Epithelial cell of proximal tubule (primary cell): ENCODE measurements at regions not wholly inside any gene's neighbourhood (a gene's known extent, or its start where the extent isn't known, plus 50 kb on each side); places are given as distances from the start of the nearest gene placed in this dataset.

Experiments
- DNase-seq: peaks from one replicate; pipeline ENCODE4 v3.0.0-alpha.2; 2011; ENCODE audit warnings: low read depth
- H3K4me3 ChIP-seq: 2 replicates; pipeline ENCODE4 v1.5.1; 2011; ENCODE audit warnings: low read depth, mild to moderate bottlenecking, low read length
- TF ChIP-seq, protein P1 (sequence below): conservative IDR thresholded peaks from 2 replicates; pipeline ENCODE4 v1.5.1; 2012; ENCODE audit warnings: low read depth, mild to moderate bottlenecking, low read length

DNA sequence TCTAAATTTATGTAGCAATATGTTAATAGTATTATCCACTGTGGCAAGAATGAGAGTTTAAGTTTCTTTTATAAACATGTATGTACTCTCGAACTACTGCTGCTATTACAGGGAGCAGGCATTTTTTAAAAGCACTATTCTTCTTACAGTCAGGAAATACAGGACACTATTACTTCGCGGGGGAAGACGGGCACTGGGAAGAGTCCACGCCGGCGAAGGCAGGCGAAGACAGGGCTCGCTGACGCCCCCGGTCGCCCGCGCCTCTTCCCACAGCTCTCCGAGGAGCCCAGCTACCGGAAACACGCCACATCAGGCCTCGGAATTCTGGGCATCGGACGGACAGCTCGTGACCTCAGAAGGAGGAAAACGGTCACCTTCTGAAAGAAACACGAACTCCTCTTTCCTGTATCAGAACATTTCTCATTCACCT, 90.2 kb downstream of the FAM161A start:
- TF ChIP-seq, protein P1, sequence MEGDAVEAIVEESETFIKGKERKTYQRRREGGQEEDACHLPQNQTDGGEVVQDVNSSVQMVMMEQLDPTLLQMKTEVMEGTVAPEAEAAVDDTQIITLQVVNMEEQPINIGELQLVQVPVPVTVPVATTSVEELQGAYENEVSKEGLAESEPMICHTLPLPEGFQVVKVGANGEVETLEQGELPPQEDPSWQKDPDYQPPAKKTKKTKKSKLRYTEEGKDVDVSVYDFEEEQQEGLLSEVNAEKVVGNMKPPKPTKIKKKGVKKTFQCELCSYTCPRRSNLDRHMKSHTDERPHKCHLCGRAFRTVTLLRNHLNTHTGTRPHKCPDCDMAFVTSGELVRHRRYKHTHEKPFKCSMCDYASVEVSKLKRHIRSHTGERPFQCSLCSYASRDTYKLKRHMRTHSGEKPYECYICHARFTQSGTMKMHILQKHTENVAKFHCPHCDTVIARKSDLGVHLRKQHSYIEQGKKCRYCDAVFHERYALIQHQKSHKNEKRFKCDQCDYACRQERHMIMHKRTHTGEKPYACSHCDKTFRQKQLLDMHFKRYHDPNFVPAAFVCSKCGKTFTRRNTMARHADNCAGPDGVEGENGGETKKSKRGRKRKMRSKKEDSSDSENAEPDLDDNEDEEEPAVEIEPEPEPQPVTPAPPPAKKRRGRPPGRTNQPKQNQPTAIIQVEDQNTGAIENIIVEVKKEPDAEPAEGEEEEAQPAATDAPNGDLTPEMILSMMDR: no peak
- peak; percentile 70 for DNase-seq
- peak overlapping the region; percentile 92 for H3K4me3 ChIP-seq

DNA sequence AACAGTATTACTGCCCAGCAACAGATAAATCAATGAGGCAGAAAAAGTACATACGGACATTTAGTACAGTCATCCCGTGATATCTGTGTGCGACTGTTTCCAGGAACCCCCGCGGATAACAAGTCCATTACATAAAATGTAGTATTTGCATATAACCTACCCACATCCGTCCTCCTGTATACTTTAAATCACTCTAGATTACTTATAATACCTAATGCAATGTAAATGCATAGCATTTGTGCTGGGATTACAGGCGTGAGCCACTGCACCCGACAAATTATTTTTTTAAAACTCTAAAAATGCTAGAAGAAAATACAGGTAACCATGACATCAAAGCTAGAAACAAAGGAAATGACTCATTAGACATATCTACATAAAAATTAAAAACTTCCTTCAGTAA, 91.6 kb downstream of the FAM161A start:
- TF ChIP-seq, protein P1: no peak
- H3K4me3 ChIP-seq: no peak overlapping the region
- DNase-seq: no peak

DNA sequence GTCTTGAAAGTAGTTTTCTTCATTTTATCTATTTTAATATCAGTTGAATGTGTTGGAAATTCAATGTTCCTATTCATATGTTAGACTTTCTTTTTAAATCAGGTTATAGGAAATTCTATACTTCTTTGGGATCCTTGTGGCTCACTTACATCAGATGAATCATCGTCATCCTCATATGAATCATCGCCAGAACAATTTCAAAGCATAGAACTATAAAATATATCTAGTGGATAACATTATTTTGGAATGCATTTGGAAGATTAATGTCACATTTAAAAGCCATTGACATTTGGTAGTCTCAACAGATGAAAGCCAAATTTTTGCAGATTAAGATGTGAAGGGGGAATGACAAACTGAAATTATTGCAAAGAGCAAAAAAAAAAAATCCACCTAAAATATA, 94.1 kb downstream of the FAM161A start:
- DNase-seq: no peak
- TF ChIP-seq, protein P1: no peak
- no peak overlapping the region for H3K4me3 ChIP-seq

DNA sequence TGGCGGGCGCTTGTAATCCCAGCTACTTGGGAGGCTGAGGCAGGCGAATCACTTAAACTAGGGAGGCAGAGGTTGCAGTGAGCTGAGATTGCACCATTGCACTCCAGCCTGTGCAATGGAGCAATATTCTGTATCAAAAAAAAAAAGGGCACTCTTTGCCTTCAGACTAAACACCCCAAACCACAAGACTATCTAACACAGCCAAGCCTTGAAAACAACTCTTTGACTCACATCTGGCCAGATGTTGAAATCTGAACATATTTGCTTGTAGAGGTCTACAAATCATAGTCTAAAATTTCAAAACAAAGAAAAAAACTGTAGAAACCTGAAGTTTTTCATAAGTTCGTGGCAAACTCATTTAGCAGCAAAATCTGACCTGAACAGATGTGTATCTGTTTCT, 94.9 kb downstream of the FAM161A start:
- no peak overlapping the region for H3K4me3 ChIP-seq
- no peak for DNase-seq
- TF ChIP-seq, protein P1: no peak

DNA sequence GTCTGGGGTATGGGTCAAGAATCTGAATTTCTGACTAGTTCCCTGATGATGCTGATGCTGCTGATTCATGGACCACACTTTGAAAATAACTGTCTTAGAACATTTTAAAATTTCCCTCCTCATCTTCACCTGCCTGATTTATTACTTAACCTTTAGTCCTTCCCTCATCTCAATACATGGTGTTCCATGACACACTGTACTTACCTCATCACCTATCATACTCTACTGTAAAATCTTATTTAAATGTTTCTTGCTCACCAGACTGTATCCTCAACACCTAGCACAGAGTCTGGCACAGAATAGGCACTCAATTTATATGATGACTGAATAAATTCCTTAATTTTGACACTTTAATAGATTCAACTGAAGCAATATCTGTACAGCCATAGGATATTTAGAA, 95.7 kb downstream of the FAM161A start:
- TF ChIP-seq, protein P1: no peak
- no peak overlapping the region for H3K4me3 ChIP-seq
- DNase-seq: no peak

DNA sequence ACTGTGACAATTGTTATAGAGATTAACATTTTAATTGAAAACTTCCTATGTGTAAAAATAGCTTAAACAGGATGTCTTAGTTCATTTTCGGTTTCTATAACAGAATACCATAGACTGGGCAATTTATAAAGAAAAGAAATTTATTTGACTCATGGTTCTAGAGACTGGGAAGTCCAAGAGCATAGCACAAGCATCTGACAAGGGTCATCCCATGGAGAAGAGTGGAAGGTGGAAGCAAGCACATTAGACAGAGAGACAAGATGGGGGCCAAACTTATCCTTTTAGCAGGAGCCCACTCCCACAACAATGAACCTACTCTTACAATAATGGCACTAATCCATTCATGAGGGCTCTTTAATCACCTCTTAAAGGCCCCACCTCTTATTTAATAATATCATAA, 100.3 kb downstream of the FAM161A start:
- H3K4me3 ChIP-seq: no peak overlapping the region
- DNase-seq: no peak
- TF ChIP-seq, protein P1: no peak

DNA sequence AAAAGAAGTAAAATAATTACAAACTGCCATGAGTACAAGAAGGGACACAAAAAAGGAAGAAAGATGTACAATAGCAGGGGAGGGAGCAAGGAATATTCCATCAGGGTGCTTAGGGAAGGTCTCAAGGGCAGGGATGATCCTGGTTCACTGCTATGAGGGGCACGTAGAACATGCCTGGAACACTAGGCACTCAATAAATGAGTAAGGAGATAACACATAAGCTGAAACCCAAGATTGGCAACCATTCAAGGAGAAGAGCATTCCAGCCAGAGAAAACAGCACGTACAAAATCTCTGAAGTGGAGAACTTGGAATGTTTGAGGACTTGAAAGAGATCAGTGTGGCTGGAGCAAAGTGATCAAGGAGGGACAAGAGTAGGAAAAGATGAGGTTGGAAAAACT, 103.2 kb downstream of the FAM161A start:
- H3K4me3 ChIP-seq: no peak overlapping the region
- DNase-seq: no peak
- TF ChIP-seq, protein P1: no peak
